HG03139 (cell line): ENCODE measurements at regions not wholly inside any gene's neighbourhood (a gene's known extent, or its start where the extent isn't known, plus 50 kb on each side); places are given as distances from the start of the nearest gene placed in this dataset.
"Not testable (repeated sequence)": the region's sequence is repeated elsewhere in the genome, so short reads cannot be mapped to it uniquely, and the experiment has no call there.

Experiments used
- ATAC-seq: cut with Tn5 transposase; IDR thresholded peaks from one replicate; pipeline ENCODE4 v1.9.1; 2021; ENCODE audit not compliant: unreplicated experiment

GRCh38 chr11:90525962-90526361 lies 303.1 kb upstream of the CHORDC1 start:
- ATAC-seq = no peak

- ATAC-seq = no peak
Measured at GRCh38 chr11:90512846-90513245, 290.0 kb upstream of the CHORDC1 start.

GRCh38 chr11:90510839-90511238 lies 288.0 kb upstream of the CHORDC1 start:
- ATAC-seq = no peak

- no peak for ATAC-seq
Measured at GRCh38 chr11:90500922-90501568, 278.2 kb upstream of the CHORDC1 start.

- ATAC-seq = no peak
Measured at GRCh38 chr11:90496722-90497121, 273.9 kb upstream of the CHORDC1 start.

GRCh38 chr11:90493379-90493778 lies 270.5 kb upstream of the CHORDC1 start:
- no peak for ATAC-seq

GRCh38 chr11:90491466-90491865 lies 268.6 kb upstream of the CHORDC1 start:
- no peak for ATAC-seq

- ATAC-seq = no peak
Measured at GRCh38 chr11:90476442-90477007, 253.7 kb upstream of the CHORDC1 start.

GRCh38 chr11:90468923-90469322 lies 246.1 kb upstream of the CHORDC1 start:
- no peak for ATAC-seq

GRCh38 chr11:90465553-90465952 lies 242.7 kb upstream of the CHORDC1 start:
- no peak for ATAC-seq

- not testable (repeated sequence) for ATAC-seq
Measured at GRCh38 chr11:90455347-90455920, 232.6 kb upstream of the CHORDC1 start.

- ATAC-seq = no peak
Measured at GRCh38 chr11:90453525-90453924, 230.7 kb upstream of the CHORDC1 start.

- no peak for ATAC-seq
Measured at GRCh38 chr11:90449606-90450005, 226.8 kb upstream of the CHORDC1 start.

GRCh38 chr11:90448256-90448655 lies 225.4 kb upstream of the CHORDC1 start:
- ATAC-seq = no peak

GRCh38 chr11:90447618-90448017 lies 224.8 kb upstream of the CHORDC1 start:
- no peak for ATAC-seq

GRCh38 chr11:90446207-90446606 lies 223.4 kb upstream of the CHORDC1 start:
- ATAC-seq = no peak

GRCh38 chr11:90438069-90438468 lies 215.2 kb upstream of the CHORDC1 start:
- no peak for ATAC-seq

GRCh38 chr11:90434858-90435257 lies 212.0 kb upstream of the CHORDC1 start:
- ATAC-seq = no peak

- no peak for ATAC-seq
Measured at GRCh38 chr11:90428836-90429235, 206.0 kb upstream of the CHORDC1 start.

- ATAC-seq = no peak
Measured at GRCh38 chr11:90426442-90426841, 203.6 kb upstream of the CHORDC1 start.

- no peak for ATAC-seq
Measured at GRCh38 chr11:90423378-90423777, 200.5 kb upstream of the CHORDC1 start.

- not testable (repeated sequence) for ATAC-seq
Measured at GRCh38 chr11:90422787-90423186, 199.9 kb upstream of the CHORDC1 start.

- no peak for ATAC-seq
Measured at GRCh38 chr11:90414221-90414620, 191.4 kb upstream of the CHORDC1 start.
